Esophagus squamous epithelium (tissue), 4 donors: ENCODE measurements at regions not wholly inside any gene's neighbourhood (a gene's known extent, or its start where the extent isn't known, plus 50 kb on each side); places are given as distances from the start of the nearest gene placed in this dataset.

Experiments
- CTCF ChIP-seq, 6 experiments: fragments of 450-650 bp in 4 of 6; fragments of 200-600 bp in 2 of 6; sonication (generic) in 2 of 6; IDR thresholded peaks; one replicate each; pipeline ENCODE4 v1.5.1; 2016 to 2019; ENCODE audit warnings: antibody characterized with exemption in 6 of 6, mild to moderate bottlenecking in 4 of 6, moderate library complexity in 4 of 6
- POLR2A ChIP-seq, 4 donors: fragments of 450-650 bp; IDR thresholded peaks; one replicate each; pipeline ENCODE4 v1.6.1; 2017; ENCODE audit warnings: antibody characterized with exemption in 4 of 4, mild to moderate bottlenecking in 4 of 4, moderate library complexity in 3 of 4

- TF ChIP-seq CTCF (IDR thresholded peaks at IDR 0.05) = no peak
- no peak for TF ChIP-seq POLR2A (IDR thresholded peaks at IDR 0.05)
Measured at GRCh38 chr2:200179151-200179550, 127.3 kb upstream of the SPATS2L start.
